GM18517 (cell line): ENCODE measurements at regions not wholly inside any gene's neighbourhood (a gene's known extent, or its start where the extent isn't known, plus 50 kb on each side); places are given as distances from the start of the nearest gene placed in this dataset.
"Not testable (repeated sequence)": the region's sequence is repeated elsewhere in the genome, so short reads cannot be mapped to it uniquely, and the experiment has no call there.

Experiments
- ATAC-seq: cut with Tn5 transposase; IDR thresholded peaks from one replicate; pipeline ENCODE4 v1.9.1; 2021; ENCODE audit warnings: mild to moderate bottlenecking, moderate library complexity; ENCODE audit not compliant: unreplicated experiment

GRCh38 chr1:230591678-230592077 lies 50.6 kb upstream of the COG2 start:
- ATAC-seq: no peak

GRCh38 chr1:230589951-230590350 lies 52.3 kb upstream of the COG2 start:
- no peak for ATAC-seq

GRCh38 chr1:230588323-230588746 lies 53.9 kb upstream of the COG2 start:
- ATAC-seq: no peak

DNA sequence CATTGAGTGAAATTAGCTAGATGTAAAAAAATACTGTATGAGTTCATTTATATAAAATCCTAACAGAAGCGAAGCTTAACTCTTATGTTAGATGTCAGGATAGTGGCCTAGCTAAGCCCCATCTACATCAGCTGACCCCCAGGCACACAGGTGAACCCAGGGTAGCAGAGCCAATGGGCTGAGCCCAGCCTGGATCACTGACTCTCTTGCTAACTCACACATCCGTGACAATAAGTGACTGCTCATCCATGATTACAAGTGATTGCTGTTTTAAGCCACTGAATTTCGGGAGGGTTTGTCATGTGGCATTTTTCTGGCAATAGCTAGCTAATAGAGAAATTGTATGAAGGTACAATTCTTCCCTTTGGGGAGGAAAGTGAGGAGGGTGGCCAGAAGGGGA lies 55.2 kb upstream of the COG2 start:
- ATAC-seq: no peak

- ATAC-seq: no peak
These were observed 57.6 kb upstream of the COG2 start for GRCh38 chr1:230584660-230585059.

GRCh38 chr1:230581446-230582079 lies 60.7 kb upstream of the COG2 start:
- ATAC-seq: no peak

DNA sequence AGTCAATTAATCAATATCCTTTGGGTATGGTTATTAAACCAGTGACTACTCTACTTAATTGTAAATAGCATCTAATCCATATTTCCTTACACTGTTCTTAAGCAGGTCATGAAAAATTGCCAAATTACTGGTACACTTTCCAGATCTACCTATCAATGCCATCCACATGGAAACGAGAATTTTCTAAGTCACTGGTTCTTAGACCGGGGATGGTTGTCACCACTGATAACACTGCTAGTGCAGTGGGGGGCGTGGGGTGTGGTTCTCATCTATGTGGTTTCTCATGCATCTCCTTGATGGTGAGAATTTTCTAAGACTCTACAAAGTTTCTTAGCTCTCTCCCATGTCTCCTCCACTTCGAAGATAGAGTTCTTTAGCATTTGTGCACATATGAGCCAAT lies 63.7 kb upstream of the COG2 start:
- no peak for ATAC-seq

DNA sequence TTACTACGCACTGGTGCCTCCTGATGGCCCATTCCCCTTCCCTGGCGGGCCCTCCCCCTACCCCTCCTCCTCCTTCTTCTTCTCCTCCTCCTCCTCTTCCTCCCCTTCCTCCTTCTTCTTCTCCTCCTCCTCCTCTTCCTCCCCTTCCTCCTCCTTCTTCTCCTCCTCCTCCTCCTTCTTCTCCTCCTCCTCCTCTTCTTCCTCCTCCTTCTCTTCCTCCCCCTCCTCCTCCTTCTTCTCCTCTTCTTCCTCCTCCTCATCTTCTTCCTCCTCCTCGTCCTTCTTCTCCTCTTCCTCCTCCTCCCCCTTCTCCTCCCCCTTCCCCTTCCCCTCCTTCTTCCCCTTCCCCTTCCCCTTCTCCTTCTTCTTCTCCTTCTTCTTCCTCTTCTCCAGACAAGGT lies 64.7 kb upstream of the COG2 start:
- ATAC-seq: no peak

- ATAC-seq: no peak
These were observed 66.3 kb upstream of the COG2 start for GRCh38 chr1:230575886-230576500.

DNA sequence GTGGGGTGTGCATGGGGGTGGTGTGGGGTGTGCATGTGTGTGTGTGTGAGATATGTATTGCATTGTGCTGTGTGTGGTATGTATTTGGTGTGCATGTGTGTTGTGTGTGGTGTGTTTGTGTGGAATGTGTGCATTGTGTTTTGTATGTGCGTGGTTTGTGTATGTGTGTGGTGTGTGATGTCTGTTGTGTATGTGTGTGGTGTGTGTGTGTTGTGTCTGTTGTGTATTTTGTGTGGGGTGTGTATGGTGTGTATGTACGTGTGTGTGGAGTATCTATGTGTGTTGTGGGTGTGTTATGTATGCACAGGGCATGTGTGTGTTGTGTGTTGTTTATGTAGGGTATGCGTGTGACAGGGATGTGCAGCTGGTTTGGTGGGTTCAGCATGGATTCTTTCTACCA lies 67.8 kb upstream of the COG2 start:
- no peak for ATAC-seq

GRCh38 chr1:230573658-230574057 lies 68.6 kb upstream of the COG2 start:
- ATAC-seq: no peak

GRCh38 chr1:230572121-230573105 lies 69.9 kb upstream of the COG2 start:
- ATAC-seq: no peak

DNA sequence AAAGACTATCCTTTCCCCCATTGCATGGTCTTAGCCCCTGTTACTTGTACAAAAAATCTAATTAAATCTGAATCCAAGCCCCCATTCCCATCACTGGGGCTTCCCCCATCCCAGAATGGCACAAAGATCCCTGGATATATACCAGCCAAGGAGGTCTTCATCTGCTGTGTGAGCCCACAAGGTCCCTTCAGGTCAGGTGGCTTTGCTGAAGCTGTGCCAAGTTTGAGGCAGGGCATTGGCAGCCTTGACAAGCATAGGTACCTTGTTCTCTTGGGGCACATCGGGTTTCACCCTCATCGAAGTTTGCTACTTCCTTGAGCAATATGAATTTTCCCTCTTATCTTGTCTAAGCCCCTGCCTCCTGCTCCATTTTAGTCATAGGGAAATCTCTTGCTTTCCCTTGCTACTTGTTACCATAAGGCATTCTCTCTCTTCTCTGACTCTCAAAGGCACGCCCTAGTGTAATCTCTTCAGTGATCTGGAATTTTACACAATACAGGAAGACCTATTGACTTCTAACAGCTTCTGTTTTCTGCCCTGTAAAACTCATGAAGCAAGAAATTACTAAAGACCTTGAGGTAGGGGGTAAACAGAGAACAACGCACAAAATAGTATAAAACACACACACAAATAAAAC lies 71.4 kb upstream of the COG2 start:
- no peak for ATAC-seq

DNA sequence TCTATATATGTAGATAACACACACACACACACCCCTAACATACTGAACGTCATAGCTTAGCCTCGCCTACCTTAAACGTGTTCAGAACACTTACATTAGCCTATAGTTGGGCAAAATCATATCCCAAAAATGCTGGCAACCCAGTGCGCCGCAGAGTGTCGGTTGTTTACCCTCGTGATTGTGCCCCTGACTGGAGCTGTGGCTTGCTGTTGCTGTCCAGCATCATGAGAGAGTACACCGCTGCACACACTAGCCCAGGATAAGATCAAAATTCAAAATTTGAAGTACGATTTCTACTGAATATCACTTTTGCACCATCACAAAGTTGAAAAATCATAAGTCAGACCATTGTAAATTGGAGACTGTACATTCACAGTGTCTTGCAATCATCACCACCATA lies 73.1 kb upstream of the COG2 start:
- ATAC-seq: no peak

DNA sequence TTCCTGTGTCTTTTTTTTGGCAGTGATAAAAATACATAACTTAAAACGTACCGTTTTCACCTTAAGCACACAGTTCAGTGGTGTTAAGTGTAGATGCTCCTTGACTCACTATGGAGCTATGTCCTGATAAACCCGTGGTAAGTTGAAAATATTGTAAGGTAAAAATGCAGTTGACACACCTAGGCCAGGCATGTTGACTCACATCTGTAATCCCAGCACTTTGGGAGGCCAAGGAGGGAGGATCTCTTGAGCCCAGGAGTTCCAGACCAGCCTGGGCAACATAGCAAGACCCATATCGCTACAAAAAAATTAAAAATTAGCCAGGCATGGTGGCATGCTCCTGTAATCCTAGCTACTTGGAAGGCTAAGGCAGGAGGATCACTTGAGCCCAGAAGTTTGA lies 73.6 kb upstream of the COG2 start:
- no peak for ATAC-seq

DNA sequence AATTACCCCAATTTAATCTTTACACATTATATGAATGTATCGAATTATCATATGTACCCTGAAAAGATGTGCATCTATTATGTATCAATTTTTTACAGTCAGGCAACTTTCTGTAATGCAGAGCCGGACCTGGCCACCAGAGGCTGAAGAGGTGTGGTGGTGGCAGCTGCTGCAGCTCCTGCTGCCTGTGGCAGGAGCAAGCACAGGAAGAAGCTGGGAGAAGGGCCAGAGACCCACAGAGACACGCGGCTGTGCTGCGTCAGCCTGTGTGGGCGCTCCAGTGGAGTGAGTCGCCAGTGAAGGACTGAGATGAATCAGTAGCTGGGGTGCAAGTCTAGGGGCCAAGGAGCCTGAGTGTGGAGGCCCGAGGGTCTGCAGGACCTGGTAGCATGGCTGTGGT lies 74.3 kb upstream of the COG2 start:
- no peak for ATAC-seq

GRCh38 chr1:230567221-230567575 lies 75.1 kb upstream of the COG2 start:
- ATAC-seq: no peak

- not testable (repeated sequence) for ATAC-seq
These were observed 75.6 kb upstream of the COG2 start for GRCh38 chr1:230566532-230567220.

- ATAC-seq: no peak
These were observed 77.1 kb upstream of the COG2 start for GRCh38 chr1:230565141-230565540.

- ATAC-seq: no peak
These were observed 78.7 kb upstream of the COG2 start for GRCh38 chr1:230563591-230563990.

DNA sequence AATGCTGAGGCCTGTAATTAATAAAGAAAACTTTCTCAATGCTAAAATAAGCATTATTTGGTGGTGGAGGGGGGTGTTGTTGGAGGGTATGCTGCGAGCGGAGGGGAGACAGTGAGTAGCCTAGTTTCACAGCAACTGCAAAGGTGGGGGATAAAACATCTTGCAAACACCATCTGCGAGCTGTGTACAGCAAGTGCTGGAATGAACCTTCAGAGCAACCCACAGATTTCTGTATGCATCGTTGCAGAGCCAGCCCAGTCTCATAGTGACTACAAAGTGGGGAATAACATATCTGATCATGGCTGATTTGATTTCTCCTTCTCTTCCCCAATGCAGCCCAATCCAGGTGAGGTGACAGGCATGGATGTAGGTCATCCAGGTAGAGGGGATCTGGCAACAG lies 80.7 kb upstream of the COG2 start:
- no peak for ATAC-seq
